Mesenchymal stem cell (in vitro differentiated cells and primary cell): ENCODE measurements at regions not wholly inside any gene's neighbourhood (a gene's known extent, or its start where the extent isn't known, plus 50 kb on each side); places are given as distances from the start of the nearest gene placed in this dataset.

Experiments used
- DNase-seq: peaks from one replicate; pipeline ENCODE4 v3.0.0-alpha.2; 2013
- H2AFZ ChIP-seq: one replicate; pipeline ENCODE4 v1.6.1; 2013; ENCODE audit warnings: low read depth, mild to moderate bottlenecking, control low read depth, inconsistent platforms, low read length, moderate library complexity
- H2AK5ac ChIP-seq: 2 replicates; pipeline ENCODE4 v1.6.1; 2013; ENCODE audit warnings: low read length, moderate library complexity, mild to moderate bottlenecking, inconsistent platforms; ENCODE audit not compliant: severe bottlenecking
- H2BK120ac ChIP-seq: one replicate; pipeline ENCODE4 v1.6.1; 2013; ENCODE audit warnings: low read depth, mild to moderate bottlenecking, inconsistent platforms, low read length, moderate library complexity
- H2BK12ac ChIP-seq, 2 experiments: one replicate each; pipeline ENCODE4 v1.6.1; 2013; ENCODE audit warnings: inconsistent platforms in 2 of 2, low read length in 2 of 2, mild to moderate bottlenecking in 2 of 2, moderate library complexity in 2 of 2, control low read depth in 1 of 2
- H2BK15ac ChIP-seq: one replicate; pipeline ENCODE4 v1.6.1; 2013; ENCODE audit warnings: mild to moderate bottlenecking, low read depth, inconsistent platforms; ENCODE audit not compliant: poor library complexity, severe bottlenecking
- H2BK5ac ChIP-seq: 2 replicates; pipeline ENCODE4 v1.6.1; 2013; ENCODE audit warnings: low read depth, mild to moderate bottlenecking, low read length, control low read depth, inconsistent platforms; ENCODE audit not compliant: poor library complexity, severe bottlenecking
- H3K14ac ChIP-seq, 2 experiments: one replicate each; pipeline ENCODE4 v1.6.1; 2013; ENCODE audit warnings: inconsistent platforms in 2 of 2, low read length in 2 of 2, control low read depth in 1 of 2, mild to moderate bottlenecking in 1 of 2, moderate library complexity in 1 of 2
- H3K18ac ChIP-seq, 2 experiments: one replicate each; pipeline ENCODE4 v1.6.1; 2013; ENCODE audit warnings: inconsistent platforms in 2 of 2, low read length in 2 of 2, control low read depth in 1 of 2, low read depth in 1 of 2, mild to moderate bottlenecking in 1 of 2
- H3K23ac ChIP-seq, 2 experiments: one replicate each; pipeline ENCODE4 v1.6.1; 2013; ENCODE audit warnings: inconsistent platforms in 2 of 2, low read length in 2 of 2, mild to moderate bottlenecking in 2 of 2, moderate library complexity in 2 of 2, control low read depth in 1 of 2
- H3K27ac ChIP-seq: 2 replicates; pipeline ENCODE4 v1.5.1; 2013; ENCODE audit warnings: mild to moderate bottlenecking, moderate library complexity, low read length, control low read depth, inconsistent platforms; ENCODE audit not compliant: poor library complexity, severe bottlenecking
- H3K27me3 ChIP-seq, 2 experiments: 2 replicates each; pipeline versions ENCODE4 v1.6.1 to v1.7.0; 2013; ENCODE audit warnings: low read length in 2 of 2, mild to moderate bottlenecking in 2 of 2, moderate library complexity in 2 of 2, control low read depth in 1 of 2, inconsistent platforms in 1 of 2; ENCODE audit not compliant: control insufficient read depth in 1 of 2, insufficient read depth in 1 of 2
- H3K36me3 ChIP-seq, 2 experiments: 2 replicates each; pipeline versions ENCODE4 v1.6.1 to v1.7.0; 2013; ENCODE audit warnings: low read length in 2 of 2, control low read depth in 1 of 2, inconsistent platforms in 1 of 2, low read depth in 1 of 2, mild to moderate bottlenecking in 1 of 2; ENCODE audit not compliant: insufficient read depth in 2 of 2, control insufficient read depth in 1 of 2
- H3K4ac ChIP-seq, 2 experiments: one replicate each; pipeline ENCODE4 v1.6.1; 2013; ENCODE audit warnings: inconsistent platforms in 2 of 2, low read length in 2 of 2, mild to moderate bottlenecking in 2 of 2, moderate library complexity in 2 of 2, control low read depth in 1 of 2, low read depth in 1 of 2
- H3K4me1 ChIP-seq: 2 replicates; pipeline ENCODE4 v1.6.1; 2013; ENCODE audit warnings: low read depth, low read length, control low read depth; ENCODE audit not compliant: control insufficient read depth, insufficient read depth
- H3K4me2 ChIP-seq: 2 replicates; pipeline ENCODE4 v1.6.1; 2013; ENCODE audit warnings: low read length, mild to moderate bottlenecking, inconsistent platforms; ENCODE audit not compliant: poor library complexity, severe bottlenecking
- H3K4me3 ChIP-seq, 2 experiments: 2 replicates each; pipeline versions ENCODE4 v1.5.1 to v1.7.0; 2013; ENCODE audit warnings: low read length in 2 of 2, mild to moderate bottlenecking in 2 of 2, control low read depth in 1 of 2, low read depth in 1 of 2; ENCODE audit not compliant: insufficient read depth in 1 of 2
- H3K79me1 ChIP-seq: replicated peaks from 2 replicates; pipeline ENCODE4 v1.6.1; 2013; ENCODE audit warnings: mild to moderate bottlenecking, control low read depth, low read length, inconsistent platforms; ENCODE audit not compliant: poor library complexity, severe bottlenecking
- H3K9ac ChIP-seq: 2 replicates; pipeline ENCODE4 v1.7.0; 2013; ENCODE audit warnings: mild to moderate bottlenecking, low read length, moderate library complexity
- H3K9me3 ChIP-seq: 2 replicates; pipeline ENCODE4 v1.7.0; 2013; ENCODE audit warnings: mild to moderate bottlenecking, low read length; ENCODE audit not compliant: control insufficient read depth
- H4K8ac ChIP-seq: one replicate; pipeline ENCODE4 v1.6.1; 2013; ENCODE audit warnings: inconsistent platforms, mild to moderate bottlenecking, low read length, moderate library complexity
- H4K91ac ChIP-seq: one replicate; pipeline ENCODE4 v1.6.1; 2013; ENCODE audit warnings: mild to moderate bottlenecking, low read length, inconsistent platforms
- WGBS: methylation state at CpG from one replicate; pipeline ENCODE4 v1.1.7; 2013; ENCODE audit warnings: mixed read lengths; 5-methylcytosine and 5-hydroxymethylcytosine counted together

- Histone ChIP-seq H3K18ac (no peak overlapping the region), H3K27ac (no peak overlapping the region), H3K14ac (no peak overlapping the region), H3K27me3 (peaks cover 0 to 8% of the 10 kb centered on the region in 2 experiments), H4K8ac (no peak overlapping the region), H3K4me1 (no peaks in the 10 kb centered on the region), H3K4me2 (no peak overlapping the region), H2BK120ac (no peak overlapping the region), H3K23ac (no peak overlapping the region), H3K9ac (peak overlapping the region; percentile 37), H2BK12ac (no peak overlapping the region), H3K36me3 (no peaks in the 10 kb centered on the region), H3K4me3 (no peak overlapping the region), H3K4ac (no peak overlapping the region), H4K91ac (no peak overlapping the region), H3K9me3 (no peaks in the 10 kb centered on the region), H2AFZ (no peak overlapping the region), H2BK5ac (no peak overlapping the region), H2BK15ac (no peak overlapping the region), H2AK5ac (no peak overlapping the region), H3K79me1 (no peaks in the 10 kb centered on the region)
- WGBS: 63% methylated on average over 6 of the region's 6 CpGs
- DNase-seq: no peak
Measured at GRCh38 chr12:116637589-116638150, 78.5 kb downstream of the MAP1LC3B2 start.

- Histone ChIP-seq H3K18ac (no peak overlapping the region), H2BK5ac (no peak overlapping the region), H2BK15ac (no peak overlapping the region), H3K9ac (no peak overlapping the region), H4K8ac (no peak overlapping the region), H2AK5ac (no peak overlapping the region), H3K4me2 (no peak overlapping the region), H3K9me3 (no peaks in the 10 kb centered on the region), H3K23ac (no peak overlapping the region), H3K4ac (no peak overlapping the region), H2AFZ (no peak overlapping the region), H3K27me3 (peaks cover 0 to 12% of the 10 kb centered on the region in 2 experiments), H2BK120ac (no peak overlapping the region), H3K27ac (no peak overlapping the region), H3K36me3 (no peaks in the 10 kb centered on the region), H4K91ac (no peak overlapping the region), H3K4me1 (no peaks in the 10 kb centered on the region), H3K79me1 (no peaks in the 10 kb centered on the region), H2BK12ac (no peak overlapping the region), H3K4me3 (no peak overlapping the region), H3K14ac (no peak overlapping the region)
- 85% methylated on average over 11 of the region's 11 CpGs for WGBS
- no peak for DNase-seq
Measured at GRCh38 chr12:116636608-116637519, 77.7 kb downstream of the MAP1LC3B2 start.

DNA sequence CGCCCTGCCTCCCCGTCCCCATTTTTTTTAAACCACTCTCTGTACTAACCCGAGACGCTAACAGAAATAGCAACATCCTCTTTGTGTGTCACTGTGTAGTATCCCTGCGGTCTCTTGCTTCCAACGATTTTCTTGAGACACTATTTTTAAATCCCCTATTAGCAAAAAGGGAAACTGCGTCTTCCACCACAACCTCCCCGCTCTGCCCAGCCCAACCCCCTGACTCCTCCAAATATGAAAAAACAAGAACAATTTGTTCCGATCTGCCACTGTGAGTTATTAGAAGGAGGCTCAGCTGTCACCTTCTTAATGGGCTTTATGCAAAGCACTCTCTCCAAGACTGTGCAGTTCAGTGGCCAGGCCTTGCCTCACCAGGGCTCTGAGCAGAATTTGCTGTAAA lies 76.3 kb downstream of the MAP1LC3B2 start:
- 84% methylated on average over 9 of the region's 9 CpGs for WGBS

DNA sequence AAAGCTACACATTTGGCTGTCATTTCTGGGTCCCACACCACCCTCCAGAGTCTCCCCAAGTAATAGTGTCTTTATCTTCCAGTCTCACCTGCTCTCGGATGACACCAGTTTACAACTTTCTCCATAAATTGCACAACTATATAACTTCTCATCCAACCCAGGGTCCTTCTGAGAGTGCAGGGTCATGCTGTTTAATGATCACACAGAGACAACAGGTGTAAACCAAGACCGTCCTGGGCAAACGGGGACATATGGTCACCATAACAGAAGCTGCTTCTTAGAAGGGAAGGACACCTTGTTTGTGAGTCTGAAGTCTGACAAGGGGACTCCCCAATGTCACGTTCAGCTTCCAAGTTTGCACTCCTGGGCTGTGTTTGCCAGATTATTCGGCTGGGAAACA lies 74.3 kb downstream of the MAP1LC3B2 start:
- no peaks in the 10 kb centered on the region for H3K9me3 ChIP-seq
- H2BK5ac ChIP-seq: no peak overlapping the region
- H3K4me2 ChIP-seq: no peak overlapping the region
- H3K4me3 ChIP-seq: no peak overlapping the region
- no peaks in the 10 kb centered on the region for H3K36me3 ChIP-seq
- H3K9ac ChIP-seq: no peak overlapping the region
- no peak overlapping the region for H2AFZ ChIP-seq
- H3K79me1 ChIP-seq: no peaks in the 10 kb centered on the region
- no peak overlapping the region for H3K18ac ChIP-seq
- no peak overlapping the region for H4K91ac ChIP-seq
- 88% methylated on average over 5 of the region's 5 CpGs for WGBS
- no peak overlapping the region for H2AK5ac ChIP-seq
- no peak overlapping the region for H3K27ac ChIP-seq
- H3K14ac ChIP-seq: no peak overlapping the region
- H2BK15ac ChIP-seq: no peak overlapping the region
- DNase-seq: no peak
- no peak overlapping the region for H4K8ac ChIP-seq
- no peak overlapping the region for H2BK12ac ChIP-seq
- peaks cover 0 to 23% of the 10 kb centered on the region in 2 experiments for H3K27me3 ChIP-seq
- no peak overlapping the region for H3K23ac ChIP-seq
- H3K4ac ChIP-seq: no peak overlapping the region
- peaks cover 1% of the 10 kb centered on the region for H3K4me1 ChIP-seq
- no peak overlapping the region for H2BK120ac ChIP-seq

More for the DNA sequence above, 76.3 kb downstream of the MAP1LC3B2 start:
- H3K27me3 ChIP-seq: peaks cover 0 to 16% of the 10 kb centered on the region in 2 experiments
- no peak overlapping the region for H3K9ac ChIP-seq
- H3K4me3 ChIP-seq: no peak overlapping the region
- no peaks in the 10 kb centered on the region for H3K79me1 ChIP-seq
- H4K8ac ChIP-seq: no peak overlapping the region
- H3K14ac ChIP-seq: no peak overlapping the region
- H3K9me3 ChIP-seq: no peaks in the 10 kb centered on the region
- H3K23ac ChIP-seq: no peak overlapping the region
- no peak overlapping the region for H3K18ac ChIP-seq
- no peak overlapping the region for H2BK15ac ChIP-seq
- H4K91ac ChIP-seq: no peak overlapping the region
- H3K27ac ChIP-seq: no peak overlapping the region
- H2AFZ ChIP-seq: no peak overlapping the region
- no peak overlapping the region for H2BK12ac ChIP-seq
- DNase-seq: no peak
- H3K36me3 ChIP-seq: no peaks in the 10 kb centered on the region
- no peak overlapping the region for H2AK5ac ChIP-seq
- H2BK5ac ChIP-seq: no peak overlapping the region
- H3K4ac ChIP-seq: no peak overlapping the region
- no peak overlapping the region for H2BK120ac ChIP-seq
- no peak overlapping the region for H3K4me2 ChIP-seq
- no peaks in the 10 kb centered on the region for H3K4me1 ChIP-seq
